ENCODE measurements at regions not wholly inside any gene's neighbourhood (a gene's known extent, or its start where the extent isn't known, plus 50 kb on each side); places are given as distances from the start of the nearest gene placed in this dataset.

GRCh38 chr6:90663106-90663505 lies 76.2 kb upstream of the MAP3K7 start:
- TF ChIP-seq GATA2 (IDR thresholded peaks at IDR 0.05; ENCODE audit: low read depth, low read length) (no peak), GATA3 (IDR thresholded peaks at IDR 0.05; ENCODE audit: low read depth, low read length) (no peak)
